ENCODE measurements at regions not wholly inside any gene's neighbourhood (a gene's known extent, or its start where the extent isn't known, plus 50 kb on each side); places are given as distances from the start of the nearest gene placed in this dataset.

- TF ChIP-seq RXRA (IDR thresholded peaks at IDR 0.05) (no peak), HNF4G (IDR thresholded peaks at IDR 0.05) (no peak), YY1 (IDR thresholded peaks at IDR 0.05) (no peak), MAX (IDR thresholded peaks at IDR 0.05) (no peak), FOXA1 (IDR thresholded peaks at IDR 0.05) (no peak), JUND (IDR thresholded peaks at IDR 0.05) (no peak), EGR1 (IDR thresholded peaks at IDR 0.05; ENCODE audit: low read depth in 2 of 2) (no peak), ZBTB33 (IDR thresholded peaks at IDR 0.05) (no peak)
Observed at GRCh38 chr13:63307228-63307627, 1891.6 kb upstream of the PCDH20 start (continued).

GRCh38 chr13:63305641-63306133 is 1890.0 kb upstream of the PCDH20 start:
- Histone ChIP-seq H3K4me3 (ENCODE audit: low read depth in 1 of 3, low read length in 3 of 3) (no peak overlapping the region), H3K27ac (ENCODE audit: low read depth in 1 of 2, low read length in 2 of 2) (no peak overlapping the region), H3K36me3 (ENCODE audit: control insufficient read depth in 4 of 4, insufficient read depth in 3 of 4, low read depth in 1 of 4, low read length in 3 of 4) (no peaks in the 10 kb centered on the region), H3K4me1 (ENCODE audit: control insufficient read depth in 4 of 4, insufficient read depth in 4 of 4, low read length in 3 of 4) (no peaks in the 10 kb centered on the region), H3K9me3 (ENCODE audit: control insufficient read depth in 4 of 4, low read length in 3 of 4) (no peaks in the 10 kb centered on the region), H3K9ac (ENCODE audit: low read depth in 1 of 2, low read length in 2 of 2) (no peak overlapping the region), H3K27me3 (ENCODE audit: control insufficient read depth in 4 of 4, insufficient read depth in 4 of 4, low read length in 3 of 4) (no peaks in the 10 kb centered on the region)
- DNase-seq (ENCODE audit: low spot score) = no peak
- WGBS = 94% methylated on average over 40 of the region's 40 CpGs
- TF ChIP-seq ATF3 (IDR thresholded peaks at IDR 0.05) (no peak), FOXA1 (IDR thresholded peaks at IDR 0.05) (no peak), EGR1 (IDR thresholded peaks at IDR 0.05; ENCODE audit: low read depth in 2 of 2) (no peak), HNF4G (IDR thresholded peaks at IDR 0.05) (no peak), NR2F2 (IDR thresholded peaks at IDR 0.05) (no peak), TAF1 (conservative IDR thresholded peaks at IDR 0.05) (no peak), FOXA2 (IDR thresholded peaks at IDR 0.05) (no peak), GABPA (IDR thresholded peaks at IDR 0.05 in 1 of 2, conservative IDR thresholded peaks at IDR 0.05 in 1 of 2) (no peak), HNF4A (conservative IDR thresholded peaks at IDR 0.05) (no peak)

GRCh38 chr13:63304497-63304896 is 1888.8 kb upstream of the PCDH20 start:
- Histone ChIP-seq H3K4me3 (ENCODE audit: low read depth in 1 of 3, low read length in 3 of 3) (no peak overlapping the region), H3K36me3 (ENCODE audit: control insufficient read depth in 4 of 4, insufficient read depth in 3 of 4, low read depth in 1 of 4, low read length in 3 of 4) (no peaks in the 10 kb centered on the region), H3K9me3 (ENCODE audit: control insufficient read depth in 4 of 4, low read length in 3 of 4) (no peaks in the 10 kb centered on the region), H3K27me3 (ENCODE audit: control insufficient read depth in 4 of 4, insufficient read depth in 4 of 4, low read length in 3 of 4) (no peaks in the 10 kb centered on the region), H3K4me1 (ENCODE audit: control insufficient read depth in 4 of 4, insufficient read depth in 4 of 4, low read length in 3 of 4) (no peaks in the 10 kb centered on the region), H3K9ac (ENCODE audit: low read depth in 1 of 2, low read length in 2 of 2) (no peak overlapping the region), H3K27ac (ENCODE audit: low read depth in 1 of 2, low read length in 2 of 2) (no peak overlapping the region)
- WGBS = 87% methylated on average over 4 of the region's 4 CpGs
- no peak for DNase-seq (ENCODE audit: low spot score)
- TF ChIP-seq ZBTB33 (IDR thresholded peaks at IDR 0.05) = no peak
- TF ChIP-seq SP1 (IDR thresholded peaks at IDR 0.05) = no peak
- no peak for TF ChIP-seq YY1 (IDR thresholded peaks at IDR 0.05)
- TF ChIP-seq CTCF (IDR thresholded peaks at IDR 0.05; ENCODE audit: low read depth, low read length, missing input control) = no peak
- no peak for TF ChIP-seq RAD21 (IDR thresholded peaks at IDR 0.05)
- TF ChIP-seq MAX (IDR thresholded peaks at IDR 0.05) = no peak
- TF ChIP-seq GABPA (IDR thresholded peaks at IDR 0.05 in 1 of 2, conservative IDR thresholded peaks at IDR 0.05 in 1 of 2) = no peak
- TF ChIP-seq RXRA (IDR thresholded peaks at IDR 0.05) = no peak
- no peak for TF ChIP-seq REST (IDR thresholded peaks at IDR 0.05)
- no peak for TF ChIP-seq HNF4A (conservative IDR thresholded peaks at IDR 0.05)
- TF ChIP-seq FOXA2 (IDR thresholded peaks at IDR 0.05) = no peak
- TF ChIP-seq FOXA1 (IDR thresholded peaks at IDR 0.05) = no peak
- no peak for TF ChIP-seq JUND (IDR thresholded peaks at IDR 0.05)
- TF ChIP-seq TAF1 (conservative IDR thresholded peaks at IDR 0.05) = no peak
- no peak for TF ChIP-seq ATF3 (IDR thresholded peaks at IDR 0.05)
- no peak for TF ChIP-seq EGR1 (IDR thresholded peaks at IDR 0.05; ENCODE audit: low read depth in 2 of 2)
- no peak for TF ChIP-seq NR2F2 (IDR thresholded peaks at IDR 0.05)

All from liver (tissue), 8 donors.